ENCODE measurements at regions not wholly inside any gene's neighbourhood (a gene's known extent, or its start where the extent isn't known, plus 50 kb on each side); places are given as distances from the start of the nearest gene placed in this dataset.

DNA sequence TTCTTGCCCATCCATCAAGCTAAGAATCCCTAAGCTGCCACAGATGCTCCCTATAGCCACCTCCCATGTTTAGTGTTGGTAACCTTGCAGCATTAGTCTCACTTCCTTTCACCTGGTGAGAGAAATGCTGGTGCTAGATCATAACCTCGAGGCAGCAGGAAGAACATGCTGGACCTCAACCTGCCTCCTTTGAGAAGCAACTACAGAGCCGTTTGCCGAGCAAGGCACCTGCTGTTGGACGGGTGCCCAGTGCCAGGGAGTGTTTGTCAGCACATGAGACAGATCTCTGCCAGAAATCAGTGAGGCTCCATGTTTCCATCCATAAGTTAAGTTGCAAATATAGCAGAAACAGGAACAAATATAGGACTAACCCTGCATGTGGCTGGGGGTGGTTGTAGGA is 955.7 kb downstream of the TUSC7 start:
- DNase-seq (no peak), ATAC-seq (ENCODE audit: low read depth) (no peak)
- H3K4me3 Mint-ChIP-seq, result no peak overlapping the region
- H3K4me1 Mint-ChIP-seq, result no peaks in the 10 kb centered on the region
- POLR2A ChIA-PET, result no interaction called here
- no peaks in the 10 kb centered on the region for H3K9me3 Mint-ChIP-seq
- CTCF ChIA-PET, result no interaction called here
- H3K36me3 Mint-ChIP-seq (ENCODE audit: low read depth), result no peaks in the 10 kb centered on the region
- intact Hi-C loops (cut with micrococcal nuclease), result no loop called here
- H3K27ac Mint-ChIP-seq, result no peak overlapping the region
- H3K27me3 Mint-ChIP-seq, result no peaks in the 10 kb centered on the region
- TF ChIP-seq, protein P1, sequence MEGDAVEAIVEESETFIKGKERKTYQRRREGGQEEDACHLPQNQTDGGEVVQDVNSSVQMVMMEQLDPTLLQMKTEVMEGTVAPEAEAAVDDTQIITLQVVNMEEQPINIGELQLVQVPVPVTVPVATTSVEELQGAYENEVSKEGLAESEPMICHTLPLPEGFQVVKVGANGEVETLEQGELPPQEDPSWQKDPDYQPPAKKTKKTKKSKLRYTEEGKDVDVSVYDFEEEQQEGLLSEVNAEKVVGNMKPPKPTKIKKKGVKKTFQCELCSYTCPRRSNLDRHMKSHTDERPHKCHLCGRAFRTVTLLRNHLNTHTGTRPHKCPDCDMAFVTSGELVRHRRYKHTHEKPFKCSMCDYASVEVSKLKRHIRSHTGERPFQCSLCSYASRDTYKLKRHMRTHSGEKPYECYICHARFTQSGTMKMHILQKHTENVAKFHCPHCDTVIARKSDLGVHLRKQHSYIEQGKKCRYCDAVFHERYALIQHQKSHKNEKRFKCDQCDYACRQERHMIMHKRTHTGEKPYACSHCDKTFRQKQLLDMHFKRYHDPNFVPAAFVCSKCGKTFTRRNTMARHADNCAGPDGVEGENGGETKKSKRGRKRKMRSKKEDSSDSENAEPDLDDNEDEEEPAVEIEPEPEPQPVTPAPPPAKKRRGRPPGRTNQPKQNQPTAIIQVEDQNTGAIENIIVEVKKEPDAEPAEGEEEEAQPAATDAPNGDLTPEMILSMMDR (IDR thresholded peaks at IDR 0.05), result no peak

DNA sequence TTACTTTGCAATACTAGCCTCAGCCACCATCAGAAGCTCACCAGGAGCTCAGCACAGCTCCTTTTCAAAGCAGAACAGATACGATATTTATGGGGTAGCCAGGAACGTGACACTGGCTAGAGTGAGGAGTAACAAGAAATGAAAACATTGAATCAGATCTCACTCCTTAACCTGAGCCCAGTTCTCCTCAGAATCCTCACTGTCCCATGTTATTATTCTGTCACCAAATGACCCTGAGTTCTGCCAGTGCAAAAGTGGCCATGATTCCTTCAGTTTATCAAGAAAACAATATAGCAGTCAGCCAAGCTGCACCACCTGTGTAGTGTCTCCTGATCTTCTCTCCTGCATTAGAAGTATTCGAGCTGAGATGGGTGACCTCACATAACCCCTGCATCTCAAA is 956.7 kb downstream of the TUSC7 start:
- no peaks in the 10 kb centered on the region for H3K27me3 Mint-ChIP-seq
- H3K9me3 Mint-ChIP-seq, result no peaks in the 10 kb centered on the region
- no peaks in the 10 kb centered on the region for H3K4me1 Mint-ChIP-seq
- ChIA-PET POLR2A (no interaction called here), CTCF (no interaction called here)
- H3K4me3 Mint-ChIP-seq, result no peak overlapping the region
- no peak for DNase-seq
- no peak for ATAC-seq (ENCODE audit: low read depth)
- TF ChIP-seq, protein P1 (IDR thresholded peaks at IDR 0.05), result no peak
- no peak overlapping the region for H3K27ac Mint-ChIP-seq
- intact Hi-C loops (cut with micrococcal nuclease), result no loop called here
- no peaks in the 10 kb centered on the region for H3K36me3 Mint-ChIP-seq (ENCODE audit: low read depth)

DNA sequence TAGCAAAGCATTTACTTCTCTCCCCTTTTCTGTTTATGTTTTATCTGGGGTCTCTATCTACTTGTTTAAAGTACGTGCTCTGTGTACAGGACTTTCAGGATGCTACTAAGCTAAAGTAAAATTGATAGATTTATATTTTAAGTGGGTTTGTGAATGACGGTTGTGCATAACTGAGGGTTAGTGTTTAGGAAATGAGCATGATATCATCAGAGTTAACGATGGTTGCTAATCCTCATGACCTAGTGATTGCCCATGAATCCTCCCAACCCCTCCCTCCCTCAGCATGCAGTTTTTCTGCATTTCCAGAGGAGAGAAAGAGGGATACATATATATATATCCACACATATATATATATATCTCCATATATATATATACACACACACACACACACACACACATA is 957.2 kb downstream of the TUSC7 start:
- no peak overlapping the region for H3K4me3 Mint-ChIP-seq
- ChIA-PET CTCF (no interaction called here), POLR2A (no interaction called here)
- DNase-seq, result no peak
- H3K27ac Mint-ChIP-seq, result no peak overlapping the region
- no peak for ATAC-seq (ENCODE audit: low read depth)
- no peaks in the 10 kb centered on the region for H3K4me1 Mint-ChIP-seq
- TF ChIP-seq, protein P1 (IDR thresholded peaks at IDR 0.05), result no peak
- H3K9me3 Mint-ChIP-seq, result no peaks in the 10 kb centered on the region
- no peaks in the 10 kb centered on the region for H3K36me3 Mint-ChIP-seq (ENCODE audit: low read depth)
- intact Hi-C loops (cut with micrococcal nuclease), result no loop called here
- H3K27me3 Mint-ChIP-seq, result no peaks in the 10 kb centered on the region

DNA sequence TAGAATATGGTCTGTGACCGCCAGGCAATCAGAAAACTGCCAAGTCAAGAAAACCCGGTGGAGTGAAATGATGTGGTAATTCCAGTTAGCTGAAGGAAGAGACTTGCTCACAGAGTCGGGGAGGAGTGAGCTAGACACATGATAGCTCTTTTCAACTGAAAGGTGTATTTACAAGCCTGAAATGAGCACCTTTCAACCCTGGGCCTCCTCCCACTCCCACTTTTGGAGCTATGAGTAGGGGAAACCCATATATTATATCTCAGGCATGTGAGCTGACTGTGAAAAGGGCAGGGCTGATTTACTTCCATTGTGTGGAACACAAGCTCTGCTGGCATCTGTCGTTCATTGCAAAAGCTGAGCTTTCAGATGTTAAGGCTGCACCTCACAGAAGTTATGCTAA is 960.2 kb downstream of the TUSC7 start:
- intact Hi-C loops (cut with micrococcal nuclease), result no loop called here

DNA sequence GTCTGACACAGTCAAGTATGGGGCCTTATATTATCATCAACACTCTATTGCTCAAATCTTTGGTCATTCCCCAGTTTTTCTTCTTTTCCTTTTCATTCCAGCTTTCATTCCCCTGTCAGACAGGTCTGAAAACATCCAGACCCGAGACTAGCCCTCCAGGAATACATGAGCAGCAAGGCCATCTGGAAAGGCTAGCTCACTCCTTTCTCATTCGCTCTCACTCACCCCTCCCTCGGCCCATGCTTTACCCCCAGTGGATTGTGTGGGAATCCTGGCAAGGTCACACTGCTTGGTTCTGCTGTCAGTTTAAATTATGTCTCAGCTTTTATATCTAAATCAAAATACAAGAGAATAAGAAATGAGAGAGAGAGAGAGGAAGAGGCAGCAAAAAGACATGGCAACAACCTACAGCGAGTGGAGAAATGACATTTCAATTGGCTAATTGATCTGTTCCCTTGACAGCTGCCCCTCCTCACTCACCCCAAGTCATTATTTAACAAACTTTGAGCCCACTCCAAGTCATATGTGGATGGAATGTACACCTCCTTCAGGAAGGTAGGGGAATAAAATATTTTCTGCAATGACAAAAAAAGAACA is 962.2 kb downstream of the TUSC7 start:
- Mint-ChIP-seq H3K27ac (no peak overlapping the region), H3K4me1 (no peaks in the 10 kb centered on the region), H3K9me3 (no peaks in the 10 kb centered on the region), H3K4me3 (no peak overlapping the region), H3K27me3 (no peaks in the 10 kb centered on the region), H3K36me3 (ENCODE audit: low read depth) (no peaks in the 10 kb centered on the region)
- ChIA-PET CTCF (no interaction called here), POLR2A (no interaction called here)
- DNase-seq, result no peak
- TF ChIP-seq, protein P1 (IDR thresholded peaks at IDR 0.05), result no peak
- no peak for ATAC-seq (ENCODE audit: low read depth)
- intact Hi-C loops (cut with micrococcal nuclease), result no loop called here

More for the DNA sequence above, 960.2 kb downstream of the TUSC7 start:
- TF ChIP-seq, protein P1 (IDR thresholded peaks at IDR 0.05), result no peak
- POLR2A ChIA-PET, result no interaction called here
- DNase-seq (no peak), ATAC-seq (ENCODE audit: low read depth) (no peak)
- CTCF ChIA-PET, result no interaction called here
- Mint-ChIP-seq H3K27ac (no peak overlapping the region), H3K27me3 (no peaks in the 10 kb centered on the region), H3K9me3 (no peaks in the 10 kb centered on the region), H3K36me3 (ENCODE audit: low read depth) (no peaks in the 10 kb centered on the region), H3K4me1 (no peaks in the 10 kb centered on the region), H3K4me3 (no peak overlapping the region)
